ENCODE measurements at regions not wholly inside any gene's neighbourhood (a gene's known extent, or its start where the extent isn't known, plus 50 kb on each side); places are given as distances from the start of the nearest gene placed in this dataset.
A peak's percentile ranks its signal among the peaks of the same experiment; 100 is the strongest.

- DNase-seq (ENCODE audit: low read depth in 4 of 4, low spot score in 3 of 4) = no peak
These were observed 393.0 kb upstream of the GNPDA2 start for GRCh38 chr4:45119376-45119775.

- no peak for DNase-seq (ENCODE audit: low read depth in 4 of 4, low spot score in 3 of 4)
These were observed 376.4 kb upstream of the GNPDA2 start for GRCh38 chr4:45102716-45103115.

GRCh38 chr4:45100956-45101818, 374.8 kb upstream of the GNPDA2 start:
- DNase-seq (ENCODE audit: low read depth in 4 of 4, low spot score in 3 of 4) = no peak

GRCh38 chr4:45099471-45099870, 373.1 kb upstream of the GNPDA2 start:
- DNase-seq (ENCODE audit: low read depth in 4 of 4, low spot score in 3 of 4) = no peak

GRCh38 chr4:45094684-45095083, 368.3 kb upstream of the GNPDA2 start:
- DNase-seq (ENCODE audit: low read depth in 4 of 4, low spot score in 3 of 4) = no peak

DNA sequence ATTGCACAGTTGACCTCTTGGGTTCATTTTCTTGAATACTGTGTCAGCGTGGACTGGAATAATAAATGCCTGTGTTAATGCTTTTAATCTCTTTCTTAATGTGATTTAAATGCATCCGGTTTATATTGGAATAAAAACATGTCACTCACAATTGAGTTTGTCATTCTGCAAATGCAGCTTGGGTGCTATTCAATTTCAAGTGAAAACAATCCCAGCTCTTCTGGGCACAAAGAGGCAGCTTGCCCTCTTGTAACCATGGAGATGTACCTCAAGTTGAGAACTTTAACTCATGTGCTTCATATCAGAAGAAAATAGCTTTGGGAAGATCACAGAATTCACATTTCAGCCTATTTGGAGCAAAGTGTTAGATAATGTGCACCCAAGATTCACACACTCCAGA, 355.7 kb upstream of the GNPDA2 start:
- DNase-seq (ENCODE audit: low read depth in 4 of 4, low spot score in 3 of 4) = no peak

DNA sequence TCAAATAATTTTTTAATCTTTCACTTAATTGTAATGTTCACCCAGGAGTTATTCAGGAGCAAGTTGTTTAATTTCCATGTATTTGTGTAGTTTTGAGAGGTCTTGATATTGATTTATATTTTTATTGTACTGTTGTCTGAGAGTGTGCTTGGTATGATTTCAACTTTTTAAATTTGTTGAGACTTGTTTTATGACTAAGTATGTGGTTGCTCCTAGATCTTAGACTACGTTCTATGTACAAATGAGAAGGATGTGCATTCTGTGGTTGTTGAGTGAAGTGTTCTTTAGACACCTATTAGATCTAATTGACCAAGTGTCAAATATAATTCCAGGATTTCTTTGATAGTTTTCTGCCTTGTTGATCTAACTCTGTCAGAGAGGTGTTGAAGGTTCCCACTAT, 353.3 kb upstream of the GNPDA2 start:
- no peak for DNase-seq (ENCODE audit: low read depth in 4 of 4, low spot score in 3 of 4)

GRCh38 chr4:45078201-45078600, 351.8 kb upstream of the GNPDA2 start:
- no peak for DNase-seq (ENCODE audit: low read depth in 4 of 4, low spot score in 3 of 4)

- DNase-seq (ENCODE audit: low read depth in 4 of 4, low spot score in 3 of 4) = no peak
These were observed 346.6 kb upstream of the GNPDA2 start for GRCh38 chr4:45072981-45073380.

DNA sequence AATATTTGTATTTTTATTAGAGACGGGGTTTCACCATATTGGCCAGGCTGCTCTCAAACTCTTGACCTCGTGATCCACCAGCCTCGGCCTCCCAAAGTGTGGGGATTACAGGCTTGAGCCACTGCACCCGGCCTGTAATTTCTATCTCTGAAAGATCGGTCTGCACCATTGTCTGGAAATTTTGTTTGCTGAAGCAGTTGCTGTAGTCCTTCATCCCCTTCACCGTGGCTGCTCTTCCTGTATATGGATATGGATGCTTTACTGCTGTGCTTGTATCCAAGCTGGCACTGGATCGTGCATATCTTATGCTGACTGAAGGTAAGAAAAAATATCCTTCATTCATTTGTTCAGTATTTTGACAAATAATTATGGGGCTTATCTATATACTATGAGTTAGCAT, 338.4 kb upstream of the GNPDA2 start:
- no peak for DNase-seq (ENCODE audit: low read depth in 4 of 4, low spot score in 3 of 4)

DNA sequence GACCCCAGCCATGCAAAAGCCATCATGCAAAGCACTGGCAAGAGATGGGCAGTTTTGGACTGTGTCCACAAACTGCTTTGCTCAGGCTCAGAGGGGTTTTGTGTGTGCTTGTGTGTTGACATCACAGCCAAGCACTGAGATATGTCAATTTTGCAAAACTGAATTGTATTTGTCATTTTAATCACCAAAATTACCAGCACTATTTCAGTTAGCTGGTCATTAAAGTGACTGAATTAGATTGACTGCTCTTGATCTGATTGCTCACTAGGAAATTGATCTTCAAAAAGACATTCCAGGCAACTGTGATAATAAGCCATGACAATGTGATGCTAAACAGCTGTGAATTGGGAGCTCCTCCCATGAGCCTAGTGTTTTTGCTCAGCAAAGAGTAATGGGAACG, 337.3 kb upstream of the GNPDA2 start:
- peak; percentile 31 to 50 (median 36) for DNase-seq (ENCODE audit: low read depth in 4 of 4, low spot score in 3 of 4)

DNA sequence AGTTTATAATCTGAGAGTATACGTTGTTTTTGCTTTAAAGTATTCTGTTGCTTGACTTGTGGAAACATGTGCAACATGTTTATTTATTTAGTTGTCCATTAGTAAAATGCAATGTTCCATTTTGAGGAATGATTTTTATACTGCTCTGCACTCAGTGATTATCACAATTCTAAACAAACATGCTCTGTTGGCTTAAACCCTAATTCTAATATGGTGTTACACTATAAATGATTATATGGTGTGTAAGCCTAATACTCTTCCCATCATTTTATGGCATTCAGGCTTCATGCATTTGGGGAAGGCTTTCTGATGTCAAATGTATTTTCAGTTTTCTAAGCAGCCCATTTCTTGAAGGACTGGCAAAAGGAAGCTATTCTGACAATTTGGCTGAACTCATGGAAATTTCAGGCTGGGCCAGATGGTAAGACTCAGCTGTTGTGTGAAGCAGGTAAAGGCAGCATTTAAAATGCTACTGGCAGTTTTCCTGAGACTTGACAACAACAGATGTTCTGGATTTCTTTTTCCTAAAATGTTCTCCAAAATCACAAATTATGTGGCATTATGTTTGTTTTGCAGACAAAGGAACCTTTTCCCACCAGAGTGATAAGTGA, 336.7 kb upstream of the GNPDA2 start:
- peak in 3 of 4 donors; percentile 7 to 28 (median 25) for DNase-seq (ENCODE audit: low read depth in 4 of 4, low spot score in 3 of 4)

GRCh38 chr4:45043911-45044310, 317.6 kb upstream of the GNPDA2 start:
- no peak for DNase-seq (ENCODE audit: low read depth in 4 of 4, low spot score in 3 of 4)

GRCh38 chr4:45036677-45037076, 310.3 kb upstream of the GNPDA2 start:
- DNase-seq (ENCODE audit: low read depth in 4 of 4, low spot score in 3 of 4) = no peak

- DNase-seq (ENCODE audit: low read depth in 4 of 4, low spot score in 3 of 4) = no peak
These were observed 307.5 kb upstream of the GNPDA2 start for GRCh38 chr4:45033676-45034419.

- DNase-seq (ENCODE audit: low read depth in 4 of 4, low spot score in 3 of 4) = no peak
These were observed 303.7 kb upstream of the GNPDA2 start for GRCh38 chr4:45030059-45030458.

- no peak for DNase-seq (ENCODE audit: low read depth in 4 of 4, low spot score in 3 of 4)
These were observed 281.2 kb upstream of the GNPDA2 start for GRCh38 chr4:45007508-45007907.

- DNase-seq (ENCODE audit: low read depth in 4 of 4, low spot score in 3 of 4) = no peak
These were observed 279.7 kb upstream of the GNPDA2 start for GRCh38 chr4:45006078-45006477.

- DNase-seq (ENCODE audit: low read depth in 4 of 4, low spot score in 3 of 4) = no peak
These were observed 278.6 kb upstream of the GNPDA2 start for GRCh38 chr4:45004847-45005565.

- no peak for DNase-seq (ENCODE audit: low read depth in 4 of 4, low spot score in 3 of 4)
These were observed 278.0 kb upstream of the GNPDA2 start for GRCh38 chr4:45004326-45004725.

DNA sequence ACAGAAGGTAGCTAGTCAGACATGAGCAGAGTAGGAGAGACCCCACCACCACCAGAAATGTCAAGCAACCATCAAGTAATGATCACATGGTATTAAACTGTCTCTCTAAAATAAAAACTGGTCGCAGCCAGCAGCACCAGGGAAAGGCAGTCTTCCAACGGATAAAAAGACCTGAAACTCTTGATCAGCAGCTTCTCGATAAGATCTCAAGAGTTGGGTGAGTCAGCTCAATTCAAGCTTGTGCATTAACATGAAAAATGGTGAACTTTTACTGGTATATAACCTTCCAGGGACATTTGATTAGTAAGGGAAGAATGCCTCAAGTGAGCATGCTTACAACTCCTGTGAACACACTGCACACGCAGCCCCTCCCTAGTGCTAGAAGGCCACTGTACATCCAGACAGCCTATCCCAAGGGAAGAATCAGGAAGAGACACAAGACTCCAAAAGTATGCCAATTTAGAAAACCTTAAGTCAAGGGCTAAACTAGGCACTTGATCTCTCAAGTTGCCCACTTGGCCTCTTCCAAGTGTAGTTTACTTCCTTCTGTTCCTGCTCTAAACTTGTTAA, 270.0 kb upstream of the GNPDA2 start:
- no peak for DNase-seq (ENCODE audit: low read depth in 4 of 4, low spot score in 3 of 4)
